ENCODE measurements at regions not wholly inside any gene's neighbourhood (a gene's known extent, or its start where the extent isn't known, plus 50 kb on each side); places are given as distances from the start of the nearest gene placed in this dataset.

DNA sequence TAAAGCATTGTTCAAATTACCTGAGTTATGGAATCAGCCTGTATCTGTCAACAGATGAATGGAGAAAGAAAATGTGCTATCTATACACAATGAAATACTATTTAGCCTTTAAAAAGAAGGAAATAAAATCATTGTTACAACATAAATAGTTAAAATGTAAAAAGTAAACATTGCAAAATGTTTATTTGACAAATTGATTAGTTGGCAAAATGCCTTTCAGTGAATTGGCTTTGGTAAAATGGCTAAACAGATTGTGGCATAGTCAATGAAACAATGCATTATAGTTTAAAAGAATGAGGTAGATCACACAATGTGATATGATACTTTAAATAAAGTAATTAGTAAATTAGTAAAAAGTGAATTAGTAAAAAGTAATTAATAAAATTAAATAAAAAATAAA is 204.8 kb upstream of the MAGI2 start:
- TF ChIP-seq, protein P1, sequence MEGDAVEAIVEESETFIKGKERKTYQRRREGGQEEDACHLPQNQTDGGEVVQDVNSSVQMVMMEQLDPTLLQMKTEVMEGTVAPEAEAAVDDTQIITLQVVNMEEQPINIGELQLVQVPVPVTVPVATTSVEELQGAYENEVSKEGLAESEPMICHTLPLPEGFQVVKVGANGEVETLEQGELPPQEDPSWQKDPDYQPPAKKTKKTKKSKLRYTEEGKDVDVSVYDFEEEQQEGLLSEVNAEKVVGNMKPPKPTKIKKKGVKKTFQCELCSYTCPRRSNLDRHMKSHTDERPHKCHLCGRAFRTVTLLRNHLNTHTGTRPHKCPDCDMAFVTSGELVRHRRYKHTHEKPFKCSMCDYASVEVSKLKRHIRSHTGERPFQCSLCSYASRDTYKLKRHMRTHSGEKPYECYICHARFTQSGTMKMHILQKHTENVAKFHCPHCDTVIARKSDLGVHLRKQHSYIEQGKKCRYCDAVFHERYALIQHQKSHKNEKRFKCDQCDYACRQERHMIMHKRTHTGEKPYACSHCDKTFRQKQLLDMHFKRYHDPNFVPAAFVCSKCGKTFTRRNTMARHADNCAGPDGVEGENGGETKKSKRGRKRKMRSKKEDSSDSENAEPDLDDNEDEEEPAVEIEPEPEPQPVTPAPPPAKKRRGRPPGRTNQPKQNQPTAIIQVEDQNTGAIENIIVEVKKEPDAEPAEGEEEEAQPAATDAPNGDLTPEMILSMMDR (conservative IDR thresholded peaks at IDR 0.05) = no peak
- TF ChIP-seq ZFX (IDR thresholded peaks at IDR 0.05) = no peak

All from C4-2B (cell line).